K562 (cell line): ENCODE measurements at regions not wholly inside any gene's neighbourhood (a gene's known extent, or its start where the extent isn't known, plus 50 kb on each side); places are given as distances from the start of the nearest gene placed in this dataset.

ENCODE experiments used
- ATAC-seq: fragments of 200-7000 bp; cut with Tn5 transposase; 3 replicates; pipeline ENCODE4 v1.9.1; 2020; ENCODE audit warnings: moderate library complexity
- BruUV-seq: library from RNA; stranded (reverse); fragments of 400-500 nt; replicated peaks from 2 replicates; lab custom pipeline; 2021; lab: Mats Ljungman, UMichigan
- CTCF ChIA-PET: fragments of 300-600 bp; formaldehyde crosslinking; extraction: SDS; loops from one replicate; lab custom pipeline; 2021; ENCODE audit warnings: low intra/inter-chr PET ratio; lab: Yijun Ruan, JAX
- POLR2A ChIA-PET: fragments of 300-600, 350-650 bp; sonication (Branson Sonifier 250); formaldehyde crosslinking; extraction: SDS; loops from one replicate; lab custom pipeline; 2021; ENCODE audit warnings: antibody characterized with exemption, inconsistent platforms; lab: Yijun Ruan, JAX
- DNase-seq, 4 experiments: peaks; one replicate each; pipeline versions ENCODE4 v3.0.0 to v3.0.0-alpha.2; 2011 to 2018; ENCODE audit warnings: low spot score in 3 of 4, mixed read lengths in 3 of 4; ENCODE audit errors: extremely low read depth in 1 of 4
- FAIRE-seq: peaks from 2 replicates; lab custom pipeline; 2011; peaks lifted over from hg19 to GRCh38; lab: Jason Lieb, UNC
- H2AFZ ChIP-seq: 2 replicates; pipeline ENCODE4 v1.6.0; 2011; ENCODE audit warnings: low read depth, low read length, control low read depth, inconsistent platforms
- H3K27ac ChIP-seq: fragments of 200-600 bp; 3 replicates; pipeline ENCODE4 v1.8.0; 2011; ENCODE audit warnings: low read depth, mild to moderate bottlenecking, control low read depth, inconsistent platforms, low read length, moderate library complexity, mixed read lengths; ENCODE audit errors: extremely low read depth
- H3K27me3 ChIP-seq, 2 experiments: fragments of 300-600 bp in 1 of 2; 2 replicates in 1 of 2; 3 replicates in 1 of 2; pipeline versions ENCODE4 v1.6.0 to v1.8.0; 2011; ENCODE audit warnings: inconsistent platforms in 2 of 2, low read length in 2 of 2, mild to moderate bottlenecking in 1 of 2, mixed read lengths in 1 of 2, moderate library complexity in 1 of 2; ENCODE audit not compliant: control insufficient read depth in 2 of 2, insufficient read depth in 2 of 2
- H3K36me3 ChIP-seq: fragments of 300-600 bp; 3 replicates; pipeline ENCODE4 v1.8.0; 2011; ENCODE audit warnings: mild to moderate bottlenecking, low read length, inconsistent platforms; ENCODE audit not compliant: control insufficient read depth, insufficient read depth
- H3K4me1 ChIP-seq, 2 experiments: fragments of 200-600 bp in 1 of 2; replicated peaks in 1 of 2; 2 replicates in 1 of 2; 3 replicates in 1 of 2; pipeline versions ENCODE4 v1.5.1 to v1.8.0; 2011; ENCODE audit warnings: inconsistent platforms in 2 of 2, low read length in 2 of 2, mild to moderate bottlenecking in 1 of 2, mixed read lengths in 1 of 2, moderate library complexity in 1 of 2; ENCODE audit not compliant: control insufficient read depth in 2 of 2, insufficient read depth in 2 of 2
- H3K4me2 ChIP-seq: 2 replicates; pipeline ENCODE4 v1.6.1; 2011; ENCODE audit warnings: low read length, control low read depth, inconsistent platforms, mixed read lengths; ENCODE audit not compliant: insufficient read depth
- H3K4me3 ChIP-seq: fragments of 200-600 bp; sonication (generic), shearing (Covaris generic); 2 replicates; pipeline ENCODE4 v1.5.1; 2016; ENCODE audit warnings: control low read depth, inconsistent platforms
- H3K79me2 ChIP-seq: fragments of 200-600 bp; 3 replicates; pipeline ENCODE4 v1.8.0; 2011; ENCODE audit warnings: low read length, inconsistent platforms; ENCODE audit not compliant: control insufficient read depth, insufficient read depth
- H3K9ac ChIP-seq, 2 experiments: 2 replicates each; pipeline versions ENCODE4 v1.6.0 to v1.6.1; 2011; ENCODE audit warnings: low read depth in 2 of 2, low read length in 2 of 2, control low read depth in 1 of 2, inconsistent platforms in 1 of 2, mild to moderate bottlenecking in 1 of 2, mixed read lengths in 1 of 2; ENCODE audit not compliant: insufficient read depth in 1 of 2
- H3K9me1 ChIP-seq: one replicate; pipeline ENCODE4 v1.6.0; 2011; ENCODE audit warnings: inconsistent platforms, mild to moderate bottlenecking, low read length, moderate library complexity; ENCODE audit not compliant: control insufficient read depth, insufficient read depth
- H3K9me3 ChIP-seq: replicated peaks from 2 replicates; pipeline ENCODE4 v1.5.1; 2011; ENCODE audit warnings: low read depth, low read length, inconsistent platforms; ENCODE audit not compliant: control insufficient read depth, insufficient read depth
- H4K20me1 ChIP-seq: replicated peaks from 2 replicates; pipeline ENCODE4 v1.6.1; 2011; ENCODE audit warnings: low read length, inconsistent platforms, mixed read lengths; ENCODE audit not compliant: control insufficient read depth, insufficient read depth
- ATF3 ChIP-seq, 2 experiments: fragments of 450-650 bp in 1 of 2; sonication (generic) in 1 of 2; formaldehyde crosslinking in 1 of 2; IDR thresholded peaks in 1 of 2; conservative IDR thresholded peaks in 1 of 2; 2 replicates each; pipeline versions ENCODE4 v1.6.1 to v1.8.1; 2016 to 2023; ENCODE audit warnings: mild to moderate bottlenecking in 2 of 2, moderate library complexity in 2 of 2, inconsistent platforms in 1 of 2, missing genetic modification reagents in 1 of 2
- CBFB ChIP-seq: sonication (generic); formaldehyde crosslinking; IDR thresholded peaks from 2 replicates; pipeline ENCODE4 v1.4.0; 2020; ENCODE audit warnings: mild to moderate bottlenecking, missing genetic modification reagents
- CBX2 ChIP-seq: fragments of 200-600 bp; sonication (generic); IDR thresholded peaks from one replicate; pipeline ENCODE4 v1.6.1; 2012; ENCODE audit warnings: mild to moderate bottlenecking, low read length, inconsistent platforms; ENCODE audit not compliant: insufficient read depth, poor library complexity, severe bottlenecking
- ETS1 ChIP-seq: conservative IDR thresholded peaks from 2 replicates; pipeline ENCODE4 v1.6.1; 2011; ENCODE audit warnings: low read depth, mild to moderate bottlenecking, low read length; ENCODE audit not compliant: control insufficient read depth
- GTF2B ChIP-seq: IDR thresholded peaks from 2 replicates; pipeline ENCODE4 v1.6.1; 2011; ENCODE audit not compliant: insufficient read length; ENCODE audit errors: extremely low read depth
- NUFIP1 ChIP-seq: fragments of 450-650 bp; IDR thresholded peaks from 2 replicates; pipeline ENCODE4 v1.6.1; 2018; ENCODE audit not compliant: partially characterized antibody
- OTX1 ChIP-seq: fragments of 450-650 bp; formaldehyde crosslinking; IDR thresholded peaks from 2 replicates; pipeline ENCODE4 v1.4.0; 2022; ENCODE audit warnings: mild to moderate bottlenecking
- POLR2A ChIP-seq: fragments of 450-650 bp; conservative IDR thresholded peaks from 2 replicates; pipeline ENCODE4 v1.6.1; 2016
- SMARCE1 ChIP-seq: fragments of 450-650 bp; IDR thresholded peaks from 2 replicates; pipeline ENCODE4 v1.7.1; 2016; ENCODE audit warnings: mild to moderate bottlenecking
- SRSF7 ChIP-seq: fragments of 200-400 bp; formaldehyde crosslinking; optimal IDR thresholded peaks from 2 replicates; pipeline ENCODE3; 2017; ENCODE audit warnings: mild to moderate bottlenecking, low read depth, low read length
- THAP7 ChIP-seq: fragments of 250-450 bp; sonication (Bioruptor Pico); IDR thresholded peaks from 2 replicates; pipeline ENCODE4 v1.5.0; 2021
- YBX1 ChIP-seq: fragments of 450-650 bp; IDR thresholded peaks from 2 replicates; pipeline ENCODE4 v1.7.1; 2016; ENCODE audit warnings: mild to moderate bottlenecking
- WGBS: fragments of 100-300 bp; shearing (Covaris generic); methylation state at CpG from one replicate; pipeline ENCODE4 v1.1.6; 2016; ENCODE audit warnings: low coverage, mixed read lengths; ENCODE audit not compliant: insufficient coverage; ENCODE audit errors: missing lambda C conversion rate; 5-methylcytosine and 5-hydroxymethylcytosine counted together
- in situ Hi-C: fragments of 300-500 bp; cut with MboI; formaldehyde crosslinking; loops from 4 replicates; pipeline ENCODE4 v1.15.0; 2018; ENCODE audit warnings: inconsistent platforms, mixed read lengths
- intact Hi-C: fragments of 100-400 bp; cut with micrococcal nuclease; formaldehyde crosslinking; loops from 2 replicates; pipeline ENCODE4 v1.14.2; 2022

GRCh38 chr3:44130249-44130648 is 111.4 kb upstream of the TOPAZ1 start (continued):
- TF ChIP-seq ETS1, result no peak
- TF ChIP-seq YBX1, result no peak
- TF ChIP-seq CBX2, result no peak
- TF ChIP-seq NUFIP1, result no peak
- no peak for TF ChIP-seq POLR2A
- no peak for TF ChIP-seq SMARCE1
- no peak for TF ChIP-seq GTF2B
- no peak for TF ChIP-seq SRSF7
- no peak for TF ChIP-seq CBFB (CRISPR knock-in tag)
- TF ChIP-seq THAP7, result no peak

- CTCF ChIA-PET, result no interaction called here
- no peaks in the 10 kb centered on the region for H4K20me1 ChIP-seq
- ATAC-seq (no peak), FAIRE-seq (no peak), DNase-seq (no peak)
- in situ Hi-C loops (no loop called here), intact Hi-C loops (no loop called here)
- H3K4me2 ChIP-seq, result no peak overlapping the region
- no peak overlapping the region for H2AFZ ChIP-seq
- peaks cover 0 to 15% of the 10 kb centered on the region in 2 experiments; a peak in 3 of 5 replicates for H3K27me3 ChIP-seq
- POLR2A ChIA-PET, result no interaction called here
- no peak overlapping the region for H3K4me3 ChIP-seq
- H3K9me1 ChIP-seq, result no peaks in the 10 kb centered on the region
- BruUV-seq, result no TSS peak
- no peaks in the 10 kb centered on the region for H3K79me2 ChIP-seq
- H3K36me3 ChIP-seq, result no peaks in the 10 kb centered on the region
- no peaks in the 10 kb centered on the region for H3K9me3 ChIP-seq
- no peak overlapping the region for H3K27ac ChIP-seq
- no peak overlapping the region for H3K9ac ChIP-seq
- TF ChIP-seq OTX1 (CRISPR knock-in tag) (no peak), ATF3 (IDR thresholded peaks at IDR 0.05) (peak; percentile 32; the same call in 1 of the 2 replicates), ATF3 (CRISPR knock-in tag; conservative IDR thresholded peaks at IDR 0.05) (no peak)
- 0% methylated on average over 4 of the region's 4 CpGs for whole genome bisulfite sequencing
- no peaks in the 10 kb centered on the region for H3K4me1 ChIP-seq
Measured at GRCh38 chr3:44132061-44132460, 109.6 kb upstream of the TOPAZ1 start.
